ENCODE measurements at regions not wholly inside any gene's neighbourhood (a gene's known extent, or its start where the extent isn't known, plus 50 kb on each side); places are given as distances from the start of the nearest gene placed in this dataset.

- TF ChIP-seq, protein P1, sequence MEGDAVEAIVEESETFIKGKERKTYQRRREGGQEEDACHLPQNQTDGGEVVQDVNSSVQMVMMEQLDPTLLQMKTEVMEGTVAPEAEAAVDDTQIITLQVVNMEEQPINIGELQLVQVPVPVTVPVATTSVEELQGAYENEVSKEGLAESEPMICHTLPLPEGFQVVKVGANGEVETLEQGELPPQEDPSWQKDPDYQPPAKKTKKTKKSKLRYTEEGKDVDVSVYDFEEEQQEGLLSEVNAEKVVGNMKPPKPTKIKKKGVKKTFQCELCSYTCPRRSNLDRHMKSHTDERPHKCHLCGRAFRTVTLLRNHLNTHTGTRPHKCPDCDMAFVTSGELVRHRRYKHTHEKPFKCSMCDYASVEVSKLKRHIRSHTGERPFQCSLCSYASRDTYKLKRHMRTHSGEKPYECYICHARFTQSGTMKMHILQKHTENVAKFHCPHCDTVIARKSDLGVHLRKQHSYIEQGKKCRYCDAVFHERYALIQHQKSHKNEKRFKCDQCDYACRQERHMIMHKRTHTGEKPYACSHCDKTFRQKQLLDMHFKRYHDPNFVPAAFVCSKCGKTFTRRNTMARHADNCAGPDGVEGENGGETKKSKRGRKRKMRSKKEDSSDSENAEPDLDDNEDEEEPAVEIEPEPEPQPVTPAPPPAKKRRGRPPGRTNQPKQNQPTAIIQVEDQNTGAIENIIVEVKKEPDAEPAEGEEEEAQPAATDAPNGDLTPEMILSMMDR (IDR thresholded peaks at IDR 0.05), result no peak
- no peak for TF ChIP-seq POLR2AphosphoS5 (IDR thresholded peaks at IDR 0.05)
These were observed 209.3 kb downstream of the PALM2AKAP2 start for GRCh38 chr9:109989296-109989695.
